ENCODE measurements at regions not wholly inside any gene's neighbourhood (a gene's known extent, or its start where the extent isn't known, plus 50 kb on each side); places are given as distances from the start of the nearest gene placed in this dataset.

DNA sequence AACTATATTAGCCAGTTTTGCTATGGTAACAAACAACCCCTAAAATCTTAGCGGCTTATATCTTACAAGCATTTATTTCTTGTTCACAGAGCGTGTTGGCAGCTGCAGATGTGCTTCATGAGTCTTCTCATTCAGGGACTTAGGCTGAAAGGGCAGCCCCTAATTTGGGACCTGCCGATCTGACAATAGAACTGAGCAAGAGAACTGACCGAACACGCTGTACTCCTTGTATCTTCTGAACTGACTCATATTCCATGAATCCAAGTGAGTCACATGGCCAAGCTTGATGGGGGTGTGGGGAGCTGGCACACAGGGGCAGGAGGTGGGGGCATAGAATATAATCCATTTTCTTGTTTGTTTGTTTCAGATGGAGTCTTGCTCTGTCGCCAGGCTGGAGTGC, 481.7 kb upstream of the CADM1 start:
- TF ChIP-seq POLR2A (IDR thresholded peaks at IDR 0.05), result no peak
- TF ChIP-seq, protein P1, sequence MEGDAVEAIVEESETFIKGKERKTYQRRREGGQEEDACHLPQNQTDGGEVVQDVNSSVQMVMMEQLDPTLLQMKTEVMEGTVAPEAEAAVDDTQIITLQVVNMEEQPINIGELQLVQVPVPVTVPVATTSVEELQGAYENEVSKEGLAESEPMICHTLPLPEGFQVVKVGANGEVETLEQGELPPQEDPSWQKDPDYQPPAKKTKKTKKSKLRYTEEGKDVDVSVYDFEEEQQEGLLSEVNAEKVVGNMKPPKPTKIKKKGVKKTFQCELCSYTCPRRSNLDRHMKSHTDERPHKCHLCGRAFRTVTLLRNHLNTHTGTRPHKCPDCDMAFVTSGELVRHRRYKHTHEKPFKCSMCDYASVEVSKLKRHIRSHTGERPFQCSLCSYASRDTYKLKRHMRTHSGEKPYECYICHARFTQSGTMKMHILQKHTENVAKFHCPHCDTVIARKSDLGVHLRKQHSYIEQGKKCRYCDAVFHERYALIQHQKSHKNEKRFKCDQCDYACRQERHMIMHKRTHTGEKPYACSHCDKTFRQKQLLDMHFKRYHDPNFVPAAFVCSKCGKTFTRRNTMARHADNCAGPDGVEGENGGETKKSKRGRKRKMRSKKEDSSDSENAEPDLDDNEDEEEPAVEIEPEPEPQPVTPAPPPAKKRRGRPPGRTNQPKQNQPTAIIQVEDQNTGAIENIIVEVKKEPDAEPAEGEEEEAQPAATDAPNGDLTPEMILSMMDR (IDR thresholded peaks at IDR 0.05), result no peak

Measured in esophagus squamous epithelium (tissue), 4 donors.